ENCODE measurements at regions not wholly inside any gene's neighbourhood (a gene's known extent, or its start where the extent isn't known, plus 50 kb on each side); places are given as distances from the start of the nearest gene placed in this dataset.
A peak's percentile ranks its signal among the peaks of the same experiment; 100 is the strongest.

- TF ChIP-seq, protein P1, sequence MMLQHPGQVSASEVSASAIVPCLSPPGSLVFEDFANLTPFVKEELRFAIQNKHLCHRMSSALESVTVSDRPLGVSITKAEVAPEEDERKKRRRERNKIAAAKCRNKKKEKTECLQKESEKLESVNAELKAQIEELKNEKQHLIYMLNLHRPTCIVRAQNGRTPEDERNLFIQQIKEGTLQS (IDR thresholded peaks at IDR 0.05), result no peak
- TF ChIP-seq TAF1 (conservative IDR thresholded peaks at IDR 0.05) (no peak), HNF4A (conservative IDR thresholded peaks at IDR 0.05) (no peak), NR2F2 (IDR thresholded peaks at IDR 0.05) (no peak), MAX (IDR thresholded peaks at IDR 0.05) (no peak), FOXA1 (IDR thresholded peaks at IDR 0.05) (no peak)
- TF ChIP-seq, protein P2, sequence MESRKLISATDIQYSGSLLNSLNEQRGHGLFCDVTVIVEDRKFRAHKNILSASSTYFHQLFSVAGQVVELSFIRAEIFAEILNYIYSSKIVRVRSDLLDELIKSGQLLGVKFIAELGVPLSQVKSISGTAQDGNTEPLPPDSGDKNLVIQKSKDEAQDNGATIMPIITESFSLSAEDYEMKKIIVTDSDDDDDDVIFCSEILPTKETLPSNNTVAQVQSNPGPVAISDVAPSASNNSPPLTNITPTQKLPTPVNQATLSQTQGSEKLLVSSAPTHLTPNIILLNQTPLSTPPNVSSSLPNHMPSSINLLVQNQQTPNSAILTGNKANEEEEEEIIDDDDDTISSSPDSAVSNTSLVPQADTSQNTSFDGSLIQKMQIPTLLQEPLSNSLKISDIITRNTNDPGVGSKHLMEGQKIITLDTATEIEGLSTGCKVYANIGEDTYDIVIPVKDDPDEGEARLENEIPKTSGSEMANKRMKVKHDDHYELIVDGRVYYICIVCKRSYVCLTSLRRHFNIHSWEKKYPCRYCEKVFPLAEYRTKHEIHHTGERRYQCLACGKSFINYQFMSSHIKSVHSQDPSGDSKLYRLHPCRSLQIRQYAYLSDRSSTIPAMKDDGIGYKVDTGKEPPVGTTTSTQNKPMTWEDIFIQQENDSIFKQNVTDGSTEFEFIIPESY (IDR thresholded peaks at IDR 0.05), result no peak
Observed at GRCh38 chr6:22736740-22737139, 167.4 kb downstream of the HDGFL1 start (continued).

DNA sequence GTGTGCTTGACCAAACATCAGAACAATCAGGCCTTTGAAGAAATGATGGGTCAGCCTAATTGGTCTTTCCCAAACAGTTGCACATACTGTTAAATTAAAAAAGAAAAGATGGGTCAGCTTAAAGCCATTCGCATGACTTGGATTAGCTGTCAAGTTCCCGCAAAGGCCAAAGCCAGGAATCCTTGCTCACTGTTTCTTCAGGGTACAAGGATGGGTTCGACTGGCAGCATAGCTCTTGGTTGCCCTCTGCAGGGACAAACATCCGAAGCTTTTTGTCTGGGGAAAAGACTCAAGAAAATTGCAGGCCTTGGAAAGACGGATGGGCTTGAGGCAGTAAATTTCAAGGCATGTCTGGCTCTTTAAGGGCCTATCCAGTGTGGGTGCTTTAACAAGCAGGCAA lies 168.0 kb downstream of the HDGFL1 start:
- no peaks in the 10 kb centered on the region for H3K9me3 ChIP-seq (ENCODE audit: control insufficient read depth in 4 of 4, low read length in 3 of 4)
- H3K27me3 ChIP-seq (ENCODE audit: control insufficient read depth in 4 of 4, insufficient read depth in 4 of 4, low read length in 3 of 4), result no peaks in the 10 kb centered on the region
- no peaks in the 10 kb centered on the region for H3K36me3 ChIP-seq (ENCODE audit: control insufficient read depth in 4 of 4, insufficient read depth in 3 of 4, low read depth in 1 of 4, low read length in 3 of 4)
- H3K9ac ChIP-seq (ENCODE audit: low read depth in 1 of 2, low read length in 2 of 2), result no peak overlapping the region
- no peak overlapping the region for H3K4me3 ChIP-seq (ENCODE audit: low read depth in 1 of 3, low read length in 3 of 3)
- H3K4me1 ChIP-seq (ENCODE audit: control insufficient read depth in 4 of 4, insufficient read depth in 4 of 4, low read length in 3 of 4), result no peaks in the 10 kb centered on the region
- TF ChIP-seq RAD21 (IDR thresholded peaks at IDR 0.05), result peak; percentile 72 to 80
- TF ChIP-seq CTCF (IDR thresholded peaks at IDR 0.05; ENCODE audit: low read depth, low read length, missing input control), result peak; percentile 30
- TF ChIP-seq HNF4A (conservative IDR thresholded peaks at IDR 0.05), result no peak
- no peak for TF ChIP-seq MAX (IDR thresholded peaks at IDR 0.05)
- 46% methylated on average over 5 of the region's 5 CpGs for WGBS
- no peak for DNase-seq (ENCODE audit: low spot score)
- H3K27ac ChIP-seq (ENCODE audit: low read depth in 1 of 2, low read length in 2 of 2), result no peak overlapping the region

GRCh38 chr6:22738194-22738593 lies 168.8 kb downstream of the HDGFL1 start:
- 88% methylated on average over 6 of the region's 6 CpGs for WGBS
- TF ChIP-seq HNF4A (conservative IDR thresholded peaks at IDR 0.05) (no peak), EGR1 (IDR thresholded peaks at IDR 0.05; ENCODE audit: low read depth in 2 of 2) (no peak), FOXA1 (IDR thresholded peaks at IDR 0.05) (no peak), HNF4G (IDR thresholded peaks at IDR 0.05) (no peak)
- TF ChIP-seq, protein P2 (IDR thresholded peaks at IDR 0.05), result no peak
- TF ChIP-seq, protein P1 (IDR thresholded peaks at IDR 0.05), result no peak
- H3K4me3 ChIP-seq (ENCODE audit: low read depth in 1 of 3, low read length in 3 of 3), result no peak overlapping the region
- H3K9ac ChIP-seq (ENCODE audit: low read depth in 1 of 2, low read length in 2 of 2), result no peak overlapping the region
- no peak for DNase-seq (ENCODE audit: low spot score)
- H3K9me3 ChIP-seq (ENCODE audit: control insufficient read depth in 4 of 4, low read length in 3 of 4), result no peaks in the 10 kb centered on the region
- H3K27ac ChIP-seq (ENCODE audit: low read depth in 1 of 2, low read length in 2 of 2), result no peak overlapping the region
- H3K36me3 ChIP-seq (ENCODE audit: control insufficient read depth in 4 of 4, insufficient read depth in 3 of 4, low read depth in 1 of 4, low read length in 3 of 4), result no peaks in the 10 kb centered on the region
- H3K27me3 ChIP-seq (ENCODE audit: control insufficient read depth in 4 of 4, insufficient read depth in 4 of 4, low read length in 3 of 4), result no peaks in the 10 kb centered on the region
- no peaks in the 10 kb centered on the region for H3K4me1 ChIP-seq (ENCODE audit: control insufficient read depth in 4 of 4, insufficient read depth in 4 of 4, low read length in 3 of 4)
